Neuronal stem cell (in vitro differentiated cells): ENCODE measurements at regions not wholly inside any gene's neighbourhood (a gene's known extent, or its start where the extent isn't known, plus 50 kb on each side); places are given as distances from the start of the nearest gene placed in this dataset.

Experiments
- DNase-seq: peaks from one replicate; pipeline ENCODE4 v3.0.0-alpha.2; 2013; ENCODE audit warnings: low spot score
- H2AFZ ChIP-seq: one replicate; pipeline ENCODE4 v1.6.1; 2013; ENCODE audit warnings: mild to moderate bottlenecking, low read length, inconsistent platforms
- H2AK5ac ChIP-seq: 2 replicates; pipeline ENCODE4 v1.6.1; 2013; ENCODE audit warnings: low read depth, mild to moderate bottlenecking, inconsistent platforms, low read length, moderate library complexity, mixed read lengths
- H2BK120ac ChIP-seq: 2 replicates; pipeline ENCODE4 v1.6.1; 2013; ENCODE audit warnings: low read depth, mild to moderate bottlenecking, inconsistent platforms, low read length, moderate library complexity, mixed read lengths
- H2BK12ac ChIP-seq: one replicate; pipeline ENCODE4 v1.6.1; 2013; ENCODE audit warnings: low read length, inconsistent platforms
- H2BK15ac ChIP-seq: 2 replicates; pipeline ENCODE4 v1.6.1; 2013; ENCODE audit warnings: mild to moderate bottlenecking, low read length, inconsistent platforms, mixed read lengths
- H2BK5ac ChIP-seq: one replicate; pipeline ENCODE4 v1.6.1; 2013; ENCODE audit warnings: inconsistent platforms, mild to moderate bottlenecking, low read length, moderate library complexity
- H3K14ac ChIP-seq: one replicate; pipeline ENCODE4 v1.6.1; 2013; ENCODE audit warnings: low read length, inconsistent platforms
- H3K18ac ChIP-seq: 2 replicates; pipeline ENCODE4 v1.6.1; 2013; ENCODE audit warnings: low read length, inconsistent platforms
- H3K23ac ChIP-seq: 2 replicates; pipeline ENCODE4 v1.6.1; 2013; ENCODE audit warnings: low read depth, mild to moderate bottlenecking, mixed read lengths, low read length, inconsistent platforms; ENCODE audit not compliant: poor library complexity
- H3K27ac ChIP-seq: replicated peaks from 3 replicates; pipeline ENCODE4 v1.5.1; 2013; ENCODE audit warnings: low read length, inconsistent platforms
- H3K27me3 ChIP-seq, 3 experiments: 2 replicates each; pipeline ENCODE4 v1.6.1; 2013; ENCODE audit warnings: low read length in 3 of 3, mild to moderate bottlenecking in 2 of 3, inconsistent platforms in 1 of 3, low read depth in 1 of 3, mixed read lengths in 1 of 3, moderate library complexity in 1 of 3; ENCODE audit not compliant: control insufficient read depth in 3 of 3, insufficient read depth in 3 of 3
- H3K36me3 ChIP-seq, 2 donors: replicated peaks in 1 of 2; 2 replicates each; pipeline ENCODE4 v1.6.1; 2013; ENCODE audit warnings: low read length in 2 of 2; ENCODE audit not compliant: control insufficient read depth in 2 of 2, insufficient read depth in 2 of 2
- H3K4ac ChIP-seq: 2 replicates; pipeline ENCODE4 v1.6.1; 2013; ENCODE audit warnings: inconsistent platforms, mild to moderate bottlenecking, low read length, moderate library complexity
- H3K4me1 ChIP-seq, 2 donors: 1 replicate in 1 of 2; 2 replicates in 1 of 2; pipeline ENCODE4 v1.6.1; 2013; ENCODE audit warnings: low read length in 2 of 2, low read depth in 1 of 2; ENCODE audit not compliant: control insufficient read depth in 2 of 2, insufficient read depth in 1 of 2
- H3K4me2 ChIP-seq: one replicate; pipeline ENCODE4 v1.6.1; 2013; ENCODE audit warnings: mild to moderate bottlenecking, low read length, inconsistent platforms; ENCODE audit not compliant: insufficient read depth, poor library complexity, severe bottlenecking
- H3K4me3 ChIP-seq, 2 donors: 2 replicates each; pipeline ENCODE4 v1.5.1; 2013; ENCODE audit warnings: low read length in 2 of 2, mild to moderate bottlenecking in 2 of 2, inconsistent platforms in 1 of 2, moderate library complexity in 1 of 2
- H3K79me1 ChIP-seq: one replicate; pipeline ENCODE4 v1.6.1; 2013; ENCODE audit warnings: low read depth, mild to moderate bottlenecking, inconsistent platforms, low read length, moderate library complexity
- H3K9ac ChIP-seq: one replicate; pipeline ENCODE4 v1.6.1; 2013; ENCODE audit warnings: mild to moderate bottlenecking, low read depth, low read length, inconsistent platforms; ENCODE audit not compliant: poor library complexity
- H3K9me3 ChIP-seq, 2 donors: replicated peaks in 1 of 2; 2 replicates each; pipeline versions ENCODE3 to v1.6.1; 2013; ENCODE audit warnings: low read length in 2 of 2, mild to moderate bottlenecking in 2 of 2, inconsistent platforms in 1 of 2, low read depth in 1 of 2, mixed read lengths in 1 of 2, moderate library complexity in 1 of 2; ENCODE audit not compliant: control insufficient read depth in 2 of 2, insufficient read depth in 1 of 2
- H4K8ac ChIP-seq: one replicate; pipeline ENCODE4 v1.6.1; 2013; ENCODE audit warnings: low read depth, mild to moderate bottlenecking, inconsistent platforms, low read length, moderate library complexity
- H4K91ac ChIP-seq: one replicate; pipeline ENCODE4 v1.6.1; 2013; ENCODE audit warnings: low read length, low read depth, mild to moderate bottlenecking, inconsistent platforms; ENCODE audit not compliant: poor library complexity
- WGBS, 2 donors: extraction: QIAGEN DNeasy Blood & Tissue Kit; methylation state at CpG; one replicate each; pipeline ENCODE4 v1.1.7; 2013; ENCODE audit warnings: missing lambda C conversion rate in 2 of 2, mixed read lengths in 1 of 2; ENCODE audit not compliant: insufficient read length in 2 of 2, insufficient replicate concordance in 1 of 2; ENCODE audit errors: extremely low coverage in 2 of 2; 5-methylcytosine and 5-hydroxymethylcytosine counted together

DNA sequence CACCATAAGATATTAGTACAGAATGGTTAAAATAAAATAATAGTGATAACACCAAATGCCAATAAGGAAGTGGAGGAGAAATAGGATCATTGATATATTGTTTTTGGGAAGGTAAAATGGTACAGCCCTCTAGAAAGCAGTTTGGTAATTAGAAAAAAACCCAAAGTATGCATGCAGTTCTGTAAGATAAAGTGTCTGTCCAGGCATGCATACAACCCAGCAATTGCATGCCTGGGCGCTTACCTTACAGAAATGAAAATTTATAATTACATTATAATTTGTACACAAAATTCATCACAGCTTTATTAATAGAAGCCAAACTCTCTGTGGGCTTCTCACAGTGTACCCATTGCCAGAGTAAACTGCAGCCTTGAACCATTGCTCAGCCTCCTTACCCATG is 124.7 kb downstream of the TTC6 start:
- H3K18ac ChIP-seq, result no peak overlapping the region
- H2BK12ac ChIP-seq, result no peak overlapping the region
- no peak overlapping the region for H3K4me2 ChIP-seq
- no peak overlapping the region for H2BK120ac ChIP-seq
- no peaks in the 10 kb centered on the region for H3K9me3 ChIP-seq
- no CpG with 5 or more reads among the region's 1 CpG for WGBS, 2 donors
- no peak overlapping the region for H3K4ac ChIP-seq
- no peak overlapping the region for H2AFZ ChIP-seq
- no peak overlapping the region for H3K23ac ChIP-seq
- DNase-seq, result no peak
- H3K27ac ChIP-seq, result no peak overlapping the region
- no peak overlapping the region for H3K4me3 ChIP-seq
- H2AK5ac ChIP-seq, result no peak overlapping the region
- no peaks in the 10 kb centered on the region for H3K4me1 ChIP-seq
- no peaks in the 10 kb centered on the region for H3K79me1 ChIP-seq
- no peaks in the 10 kb centered on the region for H3K36me3 ChIP-seq
- no peak overlapping the region for H3K9ac ChIP-seq
- H3K14ac ChIP-seq, result no peak overlapping the region
- H2BK5ac ChIP-seq, result no peak overlapping the region
- H2BK15ac ChIP-seq, result no peak overlapping the region
- no peak overlapping the region for H4K91ac ChIP-seq
- H3K27me3 ChIP-seq, result no peaks in the 10 kb centered on the region
- H4K8ac ChIP-seq, result no peak overlapping the region

DNA sequence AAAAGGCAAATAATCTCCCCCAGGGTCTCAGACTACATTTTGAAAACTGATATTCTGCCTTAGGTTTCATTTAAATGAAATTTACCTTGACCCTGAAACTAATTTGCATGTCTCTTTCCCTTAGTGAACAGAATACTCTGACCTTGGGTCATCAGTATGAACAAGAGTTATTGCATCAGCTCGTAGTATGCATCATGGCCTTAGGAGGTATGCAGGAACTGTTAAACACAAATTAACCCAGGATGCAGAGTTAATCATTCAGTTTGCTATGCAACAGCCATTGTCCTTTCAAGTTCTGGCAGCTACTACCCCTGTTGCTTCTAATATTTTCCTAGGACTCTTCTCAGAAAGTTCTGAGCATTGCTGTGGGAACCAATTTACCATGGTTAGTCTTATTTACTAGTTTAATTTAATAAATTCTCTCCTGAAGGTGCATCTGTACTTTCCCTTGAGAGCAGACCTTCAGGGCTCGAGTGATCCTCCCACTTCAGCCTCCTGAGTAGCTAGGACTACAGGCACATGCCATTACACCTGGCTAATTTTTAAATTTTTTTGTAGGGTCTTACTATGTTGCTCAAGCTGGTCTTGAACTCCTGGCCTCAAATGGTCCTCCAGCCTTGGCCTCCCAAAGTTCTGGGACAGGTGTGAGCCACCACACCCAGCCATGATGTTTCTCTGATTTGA is 126.7 kb downstream of the TTC6 start:
- no peak overlapping the region for H2BK12ac ChIP-seq
- no peak overlapping the region for H2BK120ac ChIP-seq
- H3K9ac ChIP-seq, result no peak overlapping the region
- no peak overlapping the region for H3K23ac ChIP-seq
- no peaks in the 10 kb centered on the region for H3K27me3 ChIP-seq
- H2BK5ac ChIP-seq, result no peak overlapping the region
- no CpG with 5 or more reads among the region's 2 CpGs for WGBS, 2 donors
- H2BK15ac ChIP-seq, result no peak overlapping the region
- no peak overlapping the region for H2AFZ ChIP-seq
- H3K4me1 ChIP-seq, result no peaks in the 10 kb centered on the region
- H2AK5ac ChIP-seq, result no peak overlapping the region
- H3K27ac ChIP-seq, result no peak overlapping the region
- no peak overlapping the region for H3K4ac ChIP-seq
- no peak overlapping the region for H4K8ac ChIP-seq
- H4K91ac ChIP-seq, result no peak overlapping the region
- no peak overlapping the region for H3K4me3 ChIP-seq
- no peak overlapping the region for H3K18ac ChIP-seq
- no peak overlapping the region for H3K4me2 ChIP-seq
- no peak overlapping the region for H3K14ac ChIP-seq
- DNase-seq, result no peak
- H3K36me3 ChIP-seq, result no peaks in the 10 kb centered on the region
- H3K9me3 ChIP-seq, result no peaks in the 10 kb centered on the region
- no peaks in the 10 kb centered on the region for H3K79me1 ChIP-seq

DNA sequence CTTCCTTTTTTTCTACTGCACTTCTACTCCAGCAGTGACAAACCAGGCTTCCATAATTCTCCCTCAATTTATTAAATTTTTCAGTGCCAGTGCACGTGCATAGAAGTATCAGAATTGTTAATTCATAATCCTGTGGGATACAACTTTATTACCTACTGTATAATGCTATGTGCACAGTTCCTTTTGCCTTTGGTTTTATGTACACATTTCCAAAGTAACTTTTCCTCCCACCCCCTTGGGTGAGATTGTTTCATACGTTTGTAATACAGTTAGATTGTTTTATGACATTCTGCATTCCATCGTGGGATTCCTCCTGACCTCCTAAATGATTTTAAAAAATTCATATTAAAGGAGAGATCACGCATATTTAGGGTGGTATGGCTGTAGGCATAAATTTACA is 128.1 kb downstream of the TTC6 start:
- no peaks in the 10 kb centered on the region for H3K4me1 ChIP-seq
- no peak overlapping the region for H3K4me2 ChIP-seq
- H2BK12ac ChIP-seq, result no peak overlapping the region
- no CpG with 5 or more reads among the region's 4 CpGs for WGBS, 2 donors
- H3K27ac ChIP-seq, result no peak overlapping the region
- H3K36me3 ChIP-seq, result no peaks in the 10 kb centered on the region
- H3K23ac ChIP-seq, result no peak overlapping the region
- H2AFZ ChIP-seq, result no peak overlapping the region
- DNase-seq, result no peak
- no peak overlapping the region for H3K4me3 ChIP-seq
- no peak overlapping the region for H4K8ac ChIP-seq
- H3K9ac ChIP-seq, result no peak overlapping the region
- H2AK5ac ChIP-seq, result no peak overlapping the region
- no peak overlapping the region for H3K14ac ChIP-seq
- no peaks in the 10 kb centered on the region for H3K9me3 ChIP-seq
- H3K18ac ChIP-seq, result no peak overlapping the region
- H2BK120ac ChIP-seq, result no peak overlapping the region
- no peak overlapping the region for H3K4ac ChIP-seq
- H3K27me3 ChIP-seq, result no peaks in the 10 kb centered on the region
- H2BK5ac ChIP-seq, result no peak overlapping the region
- no peak overlapping the region for H4K91ac ChIP-seq
- H3K79me1 ChIP-seq, result no peaks in the 10 kb centered on the region
- no peak overlapping the region for H2BK15ac ChIP-seq

DNA sequence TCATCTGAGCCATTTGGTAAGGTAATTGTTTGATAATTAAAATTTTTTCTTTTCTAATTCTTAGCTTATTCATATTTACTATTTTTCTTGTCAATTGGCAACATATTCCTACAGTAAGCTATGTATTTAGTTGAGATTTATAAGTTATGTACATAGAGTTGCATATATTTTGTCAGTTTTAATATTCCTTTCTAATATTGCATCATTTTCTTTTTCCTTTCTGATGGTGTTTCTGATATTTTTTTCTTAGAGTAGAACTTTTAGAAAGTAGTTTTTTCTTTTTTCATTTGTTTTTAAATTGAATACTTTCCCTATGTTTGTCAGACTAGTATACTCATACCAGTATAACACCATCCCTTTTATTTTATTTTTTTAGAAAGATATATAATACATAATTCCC is 131.3 kb downstream of the TTC6 start:
- Histone ChIP-seq H3K4me1 (peaks cover 0 to 2% of the 10 kb centered on the region in 2 donors), H3K27me3 (no peaks in the 10 kb centered on the region), H3K4me3 (no peak overlapping the region), H3K79me1 (no peaks in the 10 kb centered on the region), H4K8ac (no peak overlapping the region), H3K9me3 (no peaks in the 10 kb centered on the region), H3K4ac (no peak overlapping the region), H3K36me3 (no peaks in the 10 kb centered on the region), H3K4me2 (no peak overlapping the region), H2BK15ac (no peak overlapping the region), H2BK120ac (no peak overlapping the region), H2AFZ (no peak overlapping the region), H4K91ac (no peak overlapping the region), H3K14ac (no peak overlapping the region), H3K9ac (no peak overlapping the region), H2BK5ac (no peak overlapping the region), H2BK12ac (no peak overlapping the region), H3K27ac (no peak overlapping the region), H3K23ac (no peak overlapping the region), H2AK5ac (no peak overlapping the region), H3K18ac (no peak overlapping the region)
- DNase-seq, result no peak
